Suprapubic skin (tissue), 3 donors: ENCODE measurements at regions not wholly inside any gene's neighbourhood (a gene's known extent, or its start where the extent isn't known, plus 50 kb on each side); places are given as distances from the start of the nearest gene placed in this dataset.

Experiments used
- POLR2A ChIP-seq, 2 donors: fragments of 450-650 bp; IDR thresholded peaks; one replicate each; pipeline ENCODE4 v1.6.1; 2017; ENCODE audit warnings: antibody characterized with exemption in 2 of 2, mild to moderate bottlenecking in 2 of 2, moderate library complexity in 2 of 2
- TF ChIP-seq, protein P1 (sequence below), 2 donors: fragments of 200-600 bp in 1 of 2; fragments of 450-650 bp in 1 of 2; sonication (generic) in 1 of 2; IDR thresholded peaks; one replicate each; pipeline ENCODE4 v1.5.1; 2016 to 2019; ENCODE audit warnings: antibody characterized with exemption in 2 of 2, mild to moderate bottlenecking in 1 of 2, moderate library complexity in 1 of 2

GRCh38 chr10:129029051-129029450 is 438.0 kb upstream of the MGMT start:
- TF ChIP-seq, protein P1, sequence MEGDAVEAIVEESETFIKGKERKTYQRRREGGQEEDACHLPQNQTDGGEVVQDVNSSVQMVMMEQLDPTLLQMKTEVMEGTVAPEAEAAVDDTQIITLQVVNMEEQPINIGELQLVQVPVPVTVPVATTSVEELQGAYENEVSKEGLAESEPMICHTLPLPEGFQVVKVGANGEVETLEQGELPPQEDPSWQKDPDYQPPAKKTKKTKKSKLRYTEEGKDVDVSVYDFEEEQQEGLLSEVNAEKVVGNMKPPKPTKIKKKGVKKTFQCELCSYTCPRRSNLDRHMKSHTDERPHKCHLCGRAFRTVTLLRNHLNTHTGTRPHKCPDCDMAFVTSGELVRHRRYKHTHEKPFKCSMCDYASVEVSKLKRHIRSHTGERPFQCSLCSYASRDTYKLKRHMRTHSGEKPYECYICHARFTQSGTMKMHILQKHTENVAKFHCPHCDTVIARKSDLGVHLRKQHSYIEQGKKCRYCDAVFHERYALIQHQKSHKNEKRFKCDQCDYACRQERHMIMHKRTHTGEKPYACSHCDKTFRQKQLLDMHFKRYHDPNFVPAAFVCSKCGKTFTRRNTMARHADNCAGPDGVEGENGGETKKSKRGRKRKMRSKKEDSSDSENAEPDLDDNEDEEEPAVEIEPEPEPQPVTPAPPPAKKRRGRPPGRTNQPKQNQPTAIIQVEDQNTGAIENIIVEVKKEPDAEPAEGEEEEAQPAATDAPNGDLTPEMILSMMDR (IDR thresholded peaks at IDR 0.05), result no peak
- TF ChIP-seq POLR2A (IDR thresholded peaks at IDR 0.05), result no peak
